ENCODE measurements at regions not wholly inside any gene's neighbourhood (a gene's known extent, or its start where the extent isn't known, plus 50 kb on each side); places are given as distances from the start of the nearest gene placed in this dataset.
"Not testable (repeated sequence)": the region's sequence is repeated elsewhere in the genome, so short reads cannot be mapped to it uniquely, and the experiment has no call there.

- ChIA-PET CTCF (ENCODE audit: partially characterized antibody) (no interaction called here), POLR2A (ENCODE audit: partially characterized antibody) (no interaction called here)
- H3K36me3 Mint-ChIP-seq, result no peaks in the 10 kb centered on the region
- peaks cover 0 to 38% (median 15%) of the 10 kb centered on the region in 8 donors for H3K9me3 Mint-ChIP-seq
- H3K4me3 Mint-ChIP-seq, result no peak overlapping the region
- Histone ChIP-seq H3K27me3 (ENCODE audit: insufficient read depth, low read length) (no peaks in the 10 kb centered on the region), H3K36me3 (ENCODE audit: insufficient read depth, low read length) (no peaks in the 10 kb centered on the region), H3K4me3 (ENCODE audit: low read length in 2 of 2) (no peak overlapping the region), H3K4me1 (ENCODE audit: insufficient read depth, low read length) (no peaks in the 10 kb centered on the region), H3K9me3 (ENCODE audit: control insufficient read depth in 1 of 2, low read length in 2 of 2) (no peaks in the 10 kb centered on the region), H3K27ac (ENCODE audit: low read depth, low read length) (no peak overlapping the region)
- no peak for DNase-seq
- H3K27ac Mint-ChIP-seq, result no peak overlapping the region
- intact Hi-C loops (cut with micrococcal nuclease), result no loop called here
- H3K4me1 Mint-ChIP-seq, result no peaks in the 10 kb centered on the region
- no peaks in the 10 kb centered on the region for H3K27me3 Mint-ChIP-seq
Measured at GRCh38 chr16:60811657-60812056, 1224.6 kb downstream of the CDH8 start.

DNA sequence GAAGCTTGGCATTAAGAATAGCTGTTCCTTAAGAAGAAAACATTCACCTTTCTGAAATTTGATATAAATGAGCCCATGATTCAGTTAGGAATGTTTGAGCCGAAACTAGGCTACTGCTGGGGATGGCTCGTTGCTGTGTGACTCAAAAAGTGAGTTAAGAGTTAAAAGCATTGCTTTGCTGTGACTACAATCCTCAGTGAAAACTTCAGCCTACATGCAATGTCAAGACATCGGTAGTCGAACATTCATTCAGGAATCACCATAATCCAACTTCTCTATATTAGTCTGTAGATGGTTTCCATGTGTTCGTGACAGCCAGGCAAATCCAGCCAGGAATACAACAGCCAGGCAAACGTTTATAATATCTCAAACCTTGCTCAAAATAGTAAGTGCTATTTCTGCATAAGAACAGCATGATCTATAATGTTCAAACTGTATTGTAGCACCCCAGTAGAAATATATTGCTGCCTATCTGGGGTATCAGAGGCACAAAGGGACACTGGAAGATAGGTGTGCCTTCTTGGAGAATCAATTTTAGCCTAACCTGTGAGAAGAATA is 1225.1 kb downstream of the CDH8 start:
- Histone ChIP-seq H3K9me3 (ENCODE audit: control insufficient read depth in 1 of 2, low read length in 2 of 2) (no peaks in the 10 kb centered on the region), H3K27ac (ENCODE audit: low read depth, low read length) (no peak overlapping the region), H3K36me3 (ENCODE audit: insufficient read depth, low read length) (no peaks in the 10 kb centered on the region), H3K4me1 (ENCODE audit: insufficient read depth, low read length) (no peaks in the 10 kb centered on the region), H3K4me3 (ENCODE audit: low read length in 2 of 2) (no peak overlapping the region), H3K27me3 (ENCODE audit: insufficient read depth, low read length) (no peaks in the 10 kb centered on the region)
- ChIA-PET POLR2A (ENCODE audit: partially characterized antibody) (no interaction called here), CTCF (ENCODE audit: partially characterized antibody) (no interaction called here)
- no peaks in the 10 kb centered on the region for H3K36me3 Mint-ChIP-seq
- no peak overlapping the region for H3K4me3 Mint-ChIP-seq
- no peak for DNase-seq
- no peaks in the 10 kb centered on the region for H3K27me3 Mint-ChIP-seq
- H3K4me1 Mint-ChIP-seq, result no peaks in the 10 kb centered on the region
- H3K27ac Mint-ChIP-seq, result no peak overlapping the region
- intact Hi-C loops (cut with micrococcal nuclease), result no loop called here
- H3K9me3 Mint-ChIP-seq, result peaks cover 0 to 42% (median 16%) of the 10 kb centered on the region in 8 donors

DNA sequence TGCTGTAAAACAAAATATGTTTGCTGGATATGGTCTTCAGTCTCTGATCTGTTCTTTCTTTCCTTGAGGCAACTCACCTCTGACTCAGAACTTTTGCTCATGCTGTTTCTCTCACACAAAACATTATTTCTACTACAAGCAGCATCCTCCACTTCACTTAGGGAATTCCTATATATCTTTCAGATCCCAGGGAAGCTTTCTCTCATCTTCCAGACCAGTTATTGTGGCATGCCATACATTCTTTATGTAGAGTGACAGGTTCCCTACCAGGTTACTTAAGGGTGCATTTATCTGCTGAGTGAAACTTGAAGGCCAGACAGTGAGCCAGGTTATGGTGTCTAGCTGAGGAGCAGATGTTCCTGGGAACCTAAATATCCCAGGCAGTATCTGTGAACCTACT is 1226.0 kb downstream of the CDH8 start:
- intact Hi-C loops (cut with micrococcal nuclease), result no loop called here
- Mint-ChIP-seq H3K36me3 (no peaks in the 10 kb centered on the region), H3K9me3 (peaks cover 0 to 37% (median 15%) of the 10 kb centered on the region in 8 donors), H3K27me3 (no peaks in the 10 kb centered on the region), H3K4me3 (no peak overlapping the region), H3K4me1 (no peaks in the 10 kb centered on the region), H3K27ac (no peak overlapping the region)
- CTCF ChIA-PET (ENCODE audit: partially characterized antibody), result no interaction called here
- Histone ChIP-seq H3K4me3 (ENCODE audit: low read length in 2 of 2) (no peak overlapping the region), H3K4me1 (ENCODE audit: insufficient read depth, low read length) (no peaks in the 10 kb centered on the region), H3K9me3 (ENCODE audit: control insufficient read depth in 1 of 2, low read length in 2 of 2) (no peaks in the 10 kb centered on the region), H3K27ac (ENCODE audit: low read depth, low read length) (no peak overlapping the region), H3K36me3 (ENCODE audit: insufficient read depth, low read length) (no peaks in the 10 kb centered on the region), H3K27me3 (ENCODE audit: insufficient read depth, low read length) (no peaks in the 10 kb centered on the region)
- POLR2A ChIA-PET (ENCODE audit: partially characterized antibody), result no interaction called here
- no peak for DNase-seq

GRCh38 chr16:60792437-60792836 is 1243.8 kb downstream of the CDH8 start:
- H3K36me3 ChIP-seq (ENCODE audit: insufficient read depth, low read length), result no peaks in the 10 kb centered on the region
- CTCF ChIA-PET (ENCODE audit: partially characterized antibody), result no interaction called here
- Mint-ChIP-seq H3K27me3 (no peaks in the 10 kb centered on the region), H3K9me3 (peaks cover 0 to 38% (median 22%) of the 10 kb centered on the region in 8 donors), H3K27ac (no peak overlapping the region), H3K4me1 (no peaks in the 10 kb centered on the region), H3K4me3 (no peak overlapping the region), H3K36me3 (no peaks in the 10 kb centered on the region)
- no peak overlapping the region for H3K27ac ChIP-seq (ENCODE audit: low read depth, low read length)
- H3K4me3 ChIP-seq (ENCODE audit: low read length in 2 of 2), result no peak overlapping the region
- DNase-seq, result no peak
- intact Hi-C loops (cut with micrococcal nuclease), result no loop called here
- H3K27me3 ChIP-seq (ENCODE audit: insufficient read depth, low read length), result no peaks in the 10 kb centered on the region
- POLR2A ChIA-PET (ENCODE audit: partially characterized antibody), result no interaction called here
- peaks cover 0 to 4% of the 10 kb centered on the region in 2 donors for H3K9me3 ChIP-seq (ENCODE audit: control insufficient read depth in 1 of 2, low read length in 2 of 2)
- no peaks in the 10 kb centered on the region for H3K4me1 ChIP-seq (ENCODE audit: insufficient read depth, low read length)

GRCh38 chr16:60788631-60789030 is 1247.6 kb downstream of the CDH8 start:
- CTCF ChIA-PET (ENCODE audit: partially characterized antibody), result no interaction called here

DNA sequence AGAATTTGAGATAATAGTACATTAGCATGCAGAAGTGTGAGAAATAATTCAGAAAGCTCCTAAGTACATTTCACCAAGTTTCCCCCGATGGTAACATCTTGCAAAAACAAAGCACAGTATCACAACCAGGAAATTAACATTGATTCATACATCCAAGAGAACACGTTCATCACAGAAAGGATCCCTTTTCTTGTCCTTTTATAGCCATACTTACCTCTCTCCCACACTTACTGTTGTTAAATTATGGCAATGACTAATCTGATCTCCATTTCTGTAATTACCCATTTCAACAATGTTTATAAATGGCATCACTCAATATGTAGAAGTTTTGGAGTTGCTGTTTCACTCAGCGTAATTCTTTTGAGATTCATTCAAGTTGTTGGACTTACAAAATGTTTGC is 1260.0 kb downstream of the CDH8 start:
- Histone ChIP-seq H3K27ac (ENCODE audit: low read depth, low read length) (no peak overlapping the region), H3K4me1 (ENCODE audit: insufficient read depth, low read length) (no peaks in the 10 kb centered on the region), H3K9me3 (ENCODE audit: control insufficient read depth in 1 of 2, low read length in 2 of 2) (no peaks in the 10 kb centered on the region), H3K27me3 (ENCODE audit: insufficient read depth, low read length) (no peaks in the 10 kb centered on the region), H3K36me3 (ENCODE audit: insufficient read depth, low read length) (no peaks in the 10 kb centered on the region), H3K4me3 (ENCODE audit: low read length in 2 of 2) (no peak overlapping the region)
- ChIA-PET POLR2A (ENCODE audit: partially characterized antibody) (no interaction called here), CTCF (ENCODE audit: partially characterized antibody) (no interaction called here)
- Mint-ChIP-seq H3K4me3 (no peak overlapping the region), H3K4me1 (no peaks in the 10 kb centered on the region), H3K27ac (no peak overlapping the region), H3K36me3 (no peaks in the 10 kb centered on the region), H3K9me3 (peaks cover 0 to 41% (median 32%) of the 10 kb centered on the region in 8 donors), H3K27me3 (no peaks in the 10 kb centered on the region)
- no peak for DNase-seq
- intact Hi-C loops (cut with micrococcal nuclease), result no loop called here

More at GRCh38 chr16:60788631-60789030, 1247.6 kb downstream of the CDH8 start:
- POLR2A ChIA-PET (ENCODE audit: partially characterized antibody), result no interaction called here
- no peaks in the 10 kb centered on the region for H3K27me3 Mint-ChIP-seq
- intact Hi-C loops (cut with micrococcal nuclease), result no loop called here
- H3K4me3 ChIP-seq (ENCODE audit: low read length in 2 of 2), result no peak overlapping the region
- no peak overlapping the region for H3K27ac ChIP-seq (ENCODE audit: low read depth, low read length)
- no peak overlapping the region for H3K4me3 Mint-ChIP-seq
- H3K27me3 ChIP-seq (ENCODE audit: insufficient read depth, low read length), result no peaks in the 10 kb centered on the region
- no peak for DNase-seq
- no peaks in the 10 kb centered on the region for H3K4me1 ChIP-seq (ENCODE audit: insufficient read depth, low read length)
- peaks cover 3 to 40% (median 19%) of the 10 kb centered on the region in 8 donors for H3K9me3 Mint-ChIP-seq
- H3K36me3 ChIP-seq (ENCODE audit: insufficient read depth, low read length), result no peaks in the 10 kb centered on the region
- no peaks in the 10 kb centered on the region for H3K9me3 ChIP-seq (ENCODE audit: control insufficient read depth in 1 of 2, low read length in 2 of 2)
- no peak overlapping the region for H3K27ac Mint-ChIP-seq
- no peaks in the 10 kb centered on the region for H3K4me1 Mint-ChIP-seq
- no peaks in the 10 kb centered on the region for H3K36me3 Mint-ChIP-seq

- H3K27ac Mint-ChIP-seq, result no peak overlapping the region
- Histone ChIP-seq H3K36me3 (ENCODE audit: insufficient read depth, low read length) (no peaks in the 10 kb centered on the region), H3K4me3 (ENCODE audit: low read length in 2 of 2) (no peak overlapping the region), H3K9me3 (ENCODE audit: control insufficient read depth in 1 of 2, low read length in 2 of 2) (no peaks in the 10 kb centered on the region), H3K27me3 (ENCODE audit: insufficient read depth, low read length) (no peaks in the 10 kb centered on the region), H3K4me1 (ENCODE audit: insufficient read depth, low read length) (no peaks in the 10 kb centered on the region), H3K27ac (ENCODE audit: low read depth, low read length) (no peak overlapping the region)
- ChIA-PET CTCF (ENCODE audit: partially characterized antibody) (no interaction called here), POLR2A (ENCODE audit: partially characterized antibody) (no interaction called here)
- H3K27me3 Mint-ChIP-seq, result no peaks in the 10 kb centered on the region
- H3K36me3 Mint-ChIP-seq, result no peaks in the 10 kb centered on the region
- no peak overlapping the region for H3K4me3 Mint-ChIP-seq
- peaks cover 4 to 51% (median 33%) of the 10 kb centered on the region in 8 donors for H3K9me3 Mint-ChIP-seq
- no peaks in the 10 kb centered on the region for H3K4me1 Mint-ChIP-seq
- intact Hi-C loops (cut with micrococcal nuclease), result no loop called here
- no peak for DNase-seq
Measured at GRCh38 chr16:60771138-60771537, 1265.1 kb downstream of the CDH8 start.

DNA sequence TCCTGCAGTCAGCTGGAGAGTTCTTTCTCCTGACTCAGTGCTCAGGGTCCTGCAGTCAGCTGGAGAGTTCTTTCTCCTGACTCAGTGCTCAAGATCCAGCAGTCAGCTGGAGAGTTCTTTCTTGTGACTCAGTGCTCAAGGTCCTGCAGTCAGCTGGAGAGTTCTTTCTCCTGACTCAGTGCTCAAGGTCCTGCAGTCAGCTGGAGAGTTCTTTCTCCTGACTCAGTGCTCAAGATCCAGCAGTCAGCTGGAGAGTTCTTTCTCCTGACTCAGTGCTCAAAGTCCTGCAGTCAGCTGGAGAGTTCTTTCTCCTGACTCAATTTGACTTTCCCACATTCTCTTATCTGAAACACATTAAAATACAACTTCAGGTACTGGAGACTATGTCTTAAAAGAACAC is 1265.9 kb downstream of the CDH8 start:
- intact Hi-C loops (cut with micrococcal nuclease); H3K4me3 ChIP-seq (ENCODE audit: low read length in 2 of 2); H3K36me3 Mint-ChIP-seq; H3K4me3 Mint-ChIP-seq; H3K4me1 ChIP-seq (ENCODE audit: insufficient read depth, low read length); POLR2A ChIA-PET (ENCODE audit: partially characterized antibody); H3K27me3 Mint-ChIP-seq; H3K36me3 ChIP-seq (ENCODE audit: insufficient read depth, low read length); H3K4me1 Mint-ChIP-seq; CTCF ChIA-PET (ENCODE audit: partially characterized antibody); H3K9me3 ChIP-seq (ENCODE audit: control insufficient read depth in 1 of 2, low read length in 2 of 2); H3K27ac Mint-ChIP-seq; H3K27ac ChIP-seq (ENCODE audit: low read depth, low read length); DNase-seq; H3K27me3 ChIP-seq (ENCODE audit: insufficient read depth, low read length): not testable (repeated sequence)
- H3K9me3 Mint-ChIP-seq, result peaks cover 4 to 56% (median 33%) of the 10 kb centered on the region in 8 donors

Measured in CD4-positive, alpha-beta memory T cell (primary cell).